Osteocyte (in vitro differentiated cells): ENCODE measurements at regions not wholly inside any gene's neighbourhood (a gene's known extent, or its start where the extent isn't known, plus 50 kb on each side); places are given as distances from the start of the nearest gene placed in this dataset.

Source experiments
- DNase-seq: peaks from one replicate; pipeline ENCODE4 v3.0.0; 2021; ENCODE audit warnings: mixed read lengths; ENCODE audit not compliant: unreplicated experiment; ENCODE audit errors: extremely low spot score
- H3K27ac Mint-ChIP-seq: one replicate; pipeline ENCODE4 v1.8.0; 2021; ENCODE audit warnings: mild to moderate bottlenecking, mixed read lengths; ENCODE audit not compliant: unreplicated experiment
- H3K27me3 Mint-ChIP-seq: one replicate; pipeline ENCODE4 v1.8.0; 2021; ENCODE audit warnings: mixed read lengths; ENCODE audit not compliant: unreplicated experiment
- H3K36me3 Mint-ChIP-seq: one replicate; pipeline ENCODE4 v1.8.0; 2021; ENCODE audit warnings: mixed read lengths; ENCODE audit not compliant: unreplicated experiment
- H3K4me1 Mint-ChIP-seq: one replicate; pipeline ENCODE4 v1.8.0; 2021; ENCODE audit warnings: mixed read lengths; ENCODE audit not compliant: unreplicated experiment
- H3K4me3 Mint-ChIP-seq: one replicate; pipeline ENCODE4 v1.8.0; 2021; ENCODE audit warnings: mild to moderate bottlenecking, moderate library complexity, mixed read lengths; ENCODE audit not compliant: unreplicated experiment
- H3K9me3 Mint-ChIP-seq: one replicate; pipeline ENCODE4 v1.8.0; 2021; ENCODE audit warnings: mixed read lengths; ENCODE audit not compliant: unreplicated experiment
- CTCF ChIP-seq: fragments of 200-600 bp; sonication (generic); IDR thresholded peaks from 2 replicates; pipeline ENCODE4 v1.5.0; 2021; ENCODE audit warnings: antibody characterized with exemption, mild to moderate bottlenecking, moderate library complexity

GRCh38 chr5:15023266-15023665 is 151.7 kb upstream of the ANKH start:
- TF ChIP-seq CTCF, result no peak
- Mint-ChIP-seq H3K4me1 (peaks cover 12% of the 10 kb centered on the region), H3K27me3 (peaks cover 20% of the 10 kb centered on the region), H3K4me3 (no peak overlapping the region), H3K36me3 (no peaks in the 10 kb centered on the region), H3K9me3 (no peaks in the 10 kb centered on the region), H3K27ac (no peak overlapping the region)
- no peak for DNase-seq

DNA sequence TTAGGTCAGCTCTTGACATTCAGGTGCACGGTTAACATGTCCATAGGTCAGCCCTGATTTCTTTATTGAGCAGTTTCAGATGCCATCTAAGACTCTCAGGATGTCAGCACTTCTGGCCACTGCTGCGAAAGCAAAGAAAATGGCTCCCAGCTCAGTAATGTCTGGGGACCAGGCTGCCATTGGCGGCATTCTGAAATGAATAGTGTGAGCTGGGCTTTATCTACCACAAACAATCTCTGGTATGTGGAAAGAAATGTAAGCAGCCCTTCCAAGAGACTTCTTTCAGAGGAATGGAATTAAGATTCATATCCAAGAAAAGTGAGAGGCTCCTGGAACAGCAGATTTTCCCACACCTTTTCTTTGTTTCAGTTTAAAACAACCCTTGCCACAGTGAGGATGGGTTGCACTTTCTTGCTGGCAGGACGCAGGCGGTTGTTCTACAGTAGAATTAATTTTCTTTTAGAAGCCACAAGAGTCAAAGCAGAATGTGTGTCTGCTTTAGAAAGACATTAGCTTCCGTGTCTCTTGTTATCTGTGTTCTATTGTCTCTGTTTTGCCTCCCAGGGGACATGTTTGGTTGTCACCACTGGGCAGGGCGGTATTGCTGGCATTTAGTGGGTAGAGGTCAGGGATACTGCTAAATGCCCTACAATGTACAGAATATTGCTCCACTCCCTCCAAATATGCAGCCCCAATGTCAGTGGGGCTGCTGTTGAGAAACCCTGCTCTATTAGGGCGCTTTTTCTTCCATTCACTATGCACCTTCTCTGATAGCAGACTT is 149.9 kb upstream of the ANKH start:
- DNase-seq, result no peak
- H3K27ac Mint-ChIP-seq, result peak overlapping the region; percentile 60
- no peaks in the 10 kb centered on the region for H3K9me3 Mint-ChIP-seq
- peaks cover 6% of the 10 kb centered on the region for H3K27me3 Mint-ChIP-seq
- TF ChIP-seq CTCF, result no peak
- no peak overlapping the region for H3K4me3 Mint-ChIP-seq
- H3K36me3 Mint-ChIP-seq, result no peaks in the 10 kb centered on the region
- peaks cover 12% of the 10 kb centered on the region for H3K4me1 Mint-ChIP-seq

DNA sequence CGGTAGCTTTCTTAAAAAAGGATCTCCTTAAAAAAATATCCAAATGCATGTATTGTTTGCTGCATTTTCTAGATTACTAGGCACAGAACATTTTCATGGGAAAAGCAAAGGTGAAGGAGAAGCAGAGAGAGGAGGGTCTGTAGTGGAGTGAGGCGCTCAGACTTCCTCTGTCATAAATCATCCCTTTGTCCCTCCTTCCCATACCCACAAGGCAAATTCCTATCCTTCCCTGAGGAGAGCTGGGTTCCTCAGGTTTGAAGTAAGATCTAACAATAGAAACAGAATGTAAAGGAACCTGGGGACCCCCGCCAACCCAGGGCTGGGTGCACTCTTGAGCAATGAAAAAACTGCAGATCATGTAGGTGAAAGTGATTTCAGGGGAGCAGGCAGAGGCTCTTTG is 149.2 kb upstream of the ANKH start:
- H3K4me1 Mint-ChIP-seq, result peaks cover 12% of the 10 kb centered on the region
- H3K27me3 Mint-ChIP-seq, result peaks cover 4% of the 10 kb centered on the region
- no peak overlapping the region for H3K27ac Mint-ChIP-seq
- TF ChIP-seq CTCF, result no peak
- no peak for DNase-seq
- H3K36me3 Mint-ChIP-seq, result no peaks in the 10 kb centered on the region
- no peaks in the 10 kb centered on the region for H3K9me3 Mint-ChIP-seq
- H3K4me3 Mint-ChIP-seq, result no peak overlapping the region

DNA sequence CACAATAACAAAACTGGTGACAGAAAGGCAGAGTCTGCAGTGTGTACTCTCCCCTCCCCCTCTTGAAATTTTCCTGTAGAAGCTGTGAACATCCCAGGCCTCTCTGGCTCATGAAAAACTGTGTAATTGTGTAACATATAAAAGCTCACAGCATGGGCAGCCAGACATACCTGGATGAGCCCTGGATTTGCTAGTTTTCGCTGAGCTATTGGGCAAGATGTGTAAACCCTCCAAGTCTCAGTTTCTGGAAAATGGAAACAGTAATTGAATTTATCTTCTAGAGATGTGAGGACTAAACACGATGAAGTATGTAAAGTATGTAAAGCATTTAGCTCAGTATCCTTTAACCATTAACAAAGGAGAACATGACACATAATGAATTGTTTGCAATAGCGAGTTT is 143.2 kb upstream of the ANKH start:
- Mint-ChIP-seq H3K27ac (no peak overlapping the region), H3K4me3 (no peak overlapping the region), H3K27me3 (no peaks in the 10 kb centered on the region), H3K4me1 (peaks cover 18% of the 10 kb centered on the region), H3K9me3 (no peaks in the 10 kb centered on the region), H3K36me3 (no peaks in the 10 kb centered on the region)
- no peak for DNase-seq
- TF ChIP-seq CTCF, result no peak

DNA sequence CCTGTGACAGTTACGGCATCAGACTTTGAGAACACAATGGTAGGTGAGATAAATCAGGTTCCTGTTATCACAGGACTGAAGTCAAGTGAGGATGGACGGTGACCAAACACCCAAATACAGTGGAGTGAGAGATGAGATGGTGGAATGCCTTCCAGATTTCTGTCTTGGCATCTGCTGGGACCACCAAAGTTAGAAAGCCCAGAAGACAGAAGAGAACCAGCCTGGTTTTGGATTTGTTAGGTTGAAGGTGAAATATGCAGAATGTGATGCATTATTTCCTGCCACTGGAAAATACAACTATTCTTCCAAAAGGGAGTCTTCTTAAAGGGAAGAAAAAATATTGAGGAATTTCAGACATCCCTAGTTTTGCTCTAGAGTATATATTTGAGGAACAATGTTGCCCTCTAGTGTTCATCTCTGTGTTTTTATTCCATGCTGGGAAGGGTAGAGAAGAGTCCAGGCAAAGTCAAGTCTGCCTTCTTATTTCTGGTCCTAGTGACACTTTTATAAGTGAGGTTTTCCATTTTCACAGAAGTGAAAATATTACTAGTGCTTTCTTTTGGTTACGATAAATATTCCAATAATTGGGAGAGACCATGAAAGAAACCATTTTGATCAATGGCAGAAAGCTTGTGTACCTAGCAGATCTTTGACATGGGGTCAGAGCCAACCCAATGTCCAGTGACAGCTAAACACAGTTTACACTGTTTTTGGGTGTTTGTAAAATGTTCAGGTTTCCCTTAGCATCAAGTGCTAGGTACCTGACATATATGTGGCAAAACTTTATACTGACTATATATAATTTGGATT is 142.3 kb upstream of the ANKH start:
- H3K36me3 Mint-ChIP-seq, result no peaks in the 10 kb centered on the region
- H3K27ac Mint-ChIP-seq, result no peak overlapping the region
- no peaks in the 10 kb centered on the region for H3K27me3 Mint-ChIP-seq
- peaks cover 27% of the 10 kb centered on the region for H3K4me1 Mint-ChIP-seq
- DNase-seq, result no peak
- H3K4me3 Mint-ChIP-seq, result no peak overlapping the region
- no peaks in the 10 kb centered on the region for H3K9me3 Mint-ChIP-seq
- TF ChIP-seq CTCF, result peak; percentile 80
